BLaER1 (cell line): ENCODE measurements at regions not wholly inside any gene's neighbourhood (a gene's known extent, or its start where the extent isn't known, plus 50 kb on each side); places are given as distances from the start of the nearest gene placed in this dataset.

Source experiments
- H3K27ac ChIP-seq: shearing (Covaris generic); formaldehyde crosslinking; 2 replicates; pipeline ENCODE4 v1.8.1; 2022
- H3K27me3 ChIP-seq: shearing (Covaris generic); formaldehyde crosslinking; 2 replicates; pipeline ENCODE4 v1.8.1; 2022
- H3K36me3 ChIP-seq: shearing (Covaris generic); formaldehyde crosslinking; 2 replicates; pipeline ENCODE4 v1.8.1; 2022
- H3K4me1 ChIP-seq: shearing (Covaris generic); formaldehyde crosslinking; 2 replicates; pipeline ENCODE4 v1.8.1; 2022
- H3K4me2 ChIP-seq: shearing (Covaris generic); formaldehyde crosslinking; 2 replicates; pipeline ENCODE4 v1.8.1; 2022
- H3K4me3 ChIP-seq: shearing (Covaris generic); formaldehyde crosslinking; 2 replicates; pipeline ENCODE4 v1.8.1; 2022
- H3K9ac ChIP-seq: shearing (Covaris generic); formaldehyde crosslinking; 2 replicates; pipeline ENCODE4 v1.8.1; 2022
- H3K9me3 ChIP-seq: shearing (Covaris generic); formaldehyde crosslinking; 2 replicates; pipeline ENCODE4 v1.8.1; 2022
- H4K20me1 ChIP-seq: shearing (Covaris generic); formaldehyde crosslinking; 2 replicates; pipeline ENCODE4 v1.8.1; 2022
- Cebpa-rat ChIP-seq: shearing (Covaris generic); IDR thresholded peaks from 2 replicates; pipeline ENCODE4 v1.8.1; 2022

GRCh38 chr20:22520381-22520780 is 64.0 kb downstream of the FOXA2 start:
- no peaks in the 10 kb centered on the region for H3K9me3 ChIP-seq
- no peaks in the 10 kb centered on the region for H3K4me1 ChIP-seq
- no peaks in the 10 kb centered on the region for H4K20me1 ChIP-seq
- no peaks in the 10 kb centered on the region for H3K36me3 ChIP-seq
- H3K4me3 ChIP-seq = no peak overlapping the region
- no peak overlapping the region for H3K27ac ChIP-seq
- H3K4me2 ChIP-seq = no peak overlapping the region
- H3K27me3 ChIP-seq = no peaks in the 10 kb centered on the region
- TF ChIP-seq Cebpa-rat = no peak
- H3K9ac ChIP-seq = no peak overlapping the region

- no peaks in the 10 kb centered on the region for H3K36me3 ChIP-seq
- no peak overlapping the region for H3K4me3 ChIP-seq
- no peak overlapping the region for H3K9ac ChIP-seq
- no peak for TF ChIP-seq Cebpa-rat
- no peaks in the 10 kb centered on the region for H3K4me1 ChIP-seq
- no peak overlapping the region for H3K27ac ChIP-seq
- no peak overlapping the region for H3K4me2 ChIP-seq
- H3K27me3 ChIP-seq = no peaks in the 10 kb centered on the region
- no peaks in the 10 kb centered on the region for H4K20me1 ChIP-seq
- H3K9me3 ChIP-seq = no peaks in the 10 kb centered on the region
Measured at GRCh38 chr20:22515264-22515663, 69.1 kb downstream of the FOXA2 start.

GRCh38 chr20:22513574-22513973 is 70.8 kb downstream of the FOXA2 start:
- no peak for TF ChIP-seq Cebpa-rat
- Histone ChIP-seq H3K4me1 (no peaks in the 10 kb centered on the region), H3K9ac (no peak overlapping the region), H3K4me2 (no peak overlapping the region), H3K4me3 (no peak overlapping the region), H3K36me3 (no peaks in the 10 kb centered on the region), H3K27me3 (no peaks in the 10 kb centered on the region), H4K20me1 (no peaks in the 10 kb centered on the region), H3K9me3 (no peaks in the 10 kb centered on the region), H3K27ac (no peak overlapping the region)

GRCh38 chr20:22512911-22513489 is 71.4 kb downstream of the FOXA2 start:
- Histone ChIP-seq H4K20me1 (no peaks in the 10 kb centered on the region), H3K27ac (no peak overlapping the region), H3K4me3 (no peak overlapping the region), H3K9ac (no peak overlapping the region), H3K9me3 (no peaks in the 10 kb centered on the region), H3K27me3 (no peaks in the 10 kb centered on the region), H3K36me3 (no peaks in the 10 kb centered on the region), H3K4me2 (no peak overlapping the region), H3K4me1 (no peaks in the 10 kb centered on the region)
- TF ChIP-seq Cebpa-rat = no peak

- Histone ChIP-seq H3K36me3 (no peaks in the 10 kb centered on the region), H3K9me3 (no peaks in the 10 kb centered on the region), H3K4me3 (no peak overlapping the region), H3K27ac (no peak overlapping the region), H3K4me2 (no peak overlapping the region), H3K27me3 (no peaks in the 10 kb centered on the region), H3K4me1 (no peaks in the 10 kb centered on the region), H3K9ac (no peak overlapping the region), H4K20me1 (no peaks in the 10 kb centered on the region)
- no peak for TF ChIP-seq Cebpa-rat
Measured at GRCh38 chr20:22511943-22512910, 72.1 kb downstream of the FOXA2 start.

- H3K4me3 ChIP-seq = no peak overlapping the region
- TF ChIP-seq Cebpa-rat = no peak
- no peaks in the 10 kb centered on the region for H3K4me1 ChIP-seq
- no peak overlapping the region for H3K9ac ChIP-seq
- H4K20me1 ChIP-seq = no peaks in the 10 kb centered on the region
- H3K27me3 ChIP-seq = no peaks in the 10 kb centered on the region
- H3K36me3 ChIP-seq = no peaks in the 10 kb centered on the region
- H3K27ac ChIP-seq = no peak overlapping the region
- H3K9me3 ChIP-seq = no peaks in the 10 kb centered on the region
- no peak overlapping the region for H3K4me2 ChIP-seq
Measured at GRCh38 chr20:22509843-22510147, 74.6 kb downstream of the FOXA2 start.

GRCh38 chr20:22509090-22509842 is 75.1 kb downstream of the FOXA2 start:
- Histone ChIP-seq H3K36me3 (no peaks in the 10 kb centered on the region), H3K9me3 (no peaks in the 10 kb centered on the region), H3K4me3 (no peak overlapping the region), H3K4me1 (no peaks in the 10 kb centered on the region), H3K27me3 (no peaks in the 10 kb centered on the region), H3K4me2 (no peak overlapping the region), H3K9ac (no peak overlapping the region), H3K27ac (no peak overlapping the region), H4K20me1 (no peaks in the 10 kb centered on the region)
- no peak for TF ChIP-seq Cebpa-rat

GRCh38 chr20:22508426-22508825 is 75.9 kb downstream of the FOXA2 start:
- no peak overlapping the region for H3K4me2 ChIP-seq

GRCh38 chr20:22507240-22507961 is 77.0 kb downstream of the FOXA2 start:
- no peaks in the 10 kb centered on the region for H4K20me1 ChIP-seq
- H3K9ac ChIP-seq = no peak overlapping the region
- no peak for TF ChIP-seq Cebpa-rat
- no peaks in the 10 kb centered on the region for H3K4me1 ChIP-seq
- no peak overlapping the region for H3K4me2 ChIP-seq
- H3K27me3 ChIP-seq = no peaks in the 10 kb centered on the region
- H3K4me3 ChIP-seq = no peak overlapping the region
- H3K27ac ChIP-seq = no peak overlapping the region
- H3K36me3 ChIP-seq = no peaks in the 10 kb centered on the region
- no peaks in the 10 kb centered on the region for H3K9me3 ChIP-seq

More at GRCh38 chr20:22508426-22508825, 75.9 kb downstream of the FOXA2 start:
- Histone ChIP-seq H3K27me3 (no peaks in the 10 kb centered on the region), H3K4me1 (no peaks in the 10 kb centered on the region), H3K4me3 (no peak overlapping the region), H3K36me3 (no peaks in the 10 kb centered on the region), H3K9ac (no peak overlapping the region), H3K27ac (no peak overlapping the region), H4K20me1 (no peaks in the 10 kb centered on the region), H3K9me3 (no peaks in the 10 kb centered on the region)
- TF ChIP-seq Cebpa-rat = no peak

GRCh38 chr20:22506827-22507226 is 77.5 kb downstream of the FOXA2 start:
- Histone ChIP-seq H3K9me3 (no peaks in the 10 kb centered on the region), H3K4me3 (no peak overlapping the region), H3K9ac (no peak overlapping the region), H3K36me3 (no peaks in the 10 kb centered on the region), H3K27ac (no peak overlapping the region), H3K27me3 (no peaks in the 10 kb centered on the region), H3K4me1 (no peaks in the 10 kb centered on the region), H4K20me1 (no peaks in the 10 kb centered on the region), H3K4me2 (no peak overlapping the region)
- no peak for TF ChIP-seq Cebpa-rat
